Stimulated activated CD4-positive, alpha-beta T cell treated with anti-CD3 and anti-CD28 coated beads, Interleukin-15, amount 100 ng/mL, for 24 hours (primary cell): ENCODE measurements at regions not wholly inside any gene's neighbourhood (a gene's known extent, or its start where the extent isn't known, plus 50 kb on each side); places are given as distances from the start of the nearest gene placed in this dataset.
"Not testable (repeated sequence)": the region's sequence is repeated elsewhere in the genome, so short reads cannot be mapped to it uniquely, and the experiment has no call there.

Experiments
- DNase-seq: peaks from one replicate; pipeline ENCODE4 v3.0.0-alpha.2; 2020

- peak; percentile 68 for DNase-seq
Measured at GRCh38 chrX:121308276-121308805, 260.9 kb downstream of the GLUD2 start.

GRCh38 chrX:121310820-121311219 is 263.4 kb downstream of the GLUD2 start:
- no peak for DNase-seq

DNA sequence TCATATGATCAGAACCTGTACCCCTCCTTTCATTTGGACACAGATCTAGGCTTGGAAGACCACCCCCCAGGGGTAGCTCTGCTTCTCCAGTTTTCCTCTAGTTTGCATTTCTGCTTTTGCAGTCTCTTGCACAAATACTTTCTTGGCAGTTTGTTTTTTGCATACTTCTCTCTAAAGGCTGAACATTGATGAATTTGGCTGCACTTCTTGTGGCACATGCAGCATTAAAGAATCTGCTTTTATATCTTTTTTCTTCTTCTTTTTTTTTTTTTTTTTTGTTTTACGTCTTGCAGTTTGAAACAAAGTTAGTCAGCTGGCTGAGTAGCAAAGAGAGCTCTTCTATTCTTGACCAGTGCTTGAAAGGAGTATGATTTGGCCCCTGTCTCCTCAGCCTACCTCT is 273.0 kb downstream of the GLUD2 start:
- DNase-seq = no peak

- peak; percentile 6 for DNase-seq
Measured at GRCh38 chrX:121322159-121322558, 274.7 kb downstream of the GLUD2 start.

DNA sequence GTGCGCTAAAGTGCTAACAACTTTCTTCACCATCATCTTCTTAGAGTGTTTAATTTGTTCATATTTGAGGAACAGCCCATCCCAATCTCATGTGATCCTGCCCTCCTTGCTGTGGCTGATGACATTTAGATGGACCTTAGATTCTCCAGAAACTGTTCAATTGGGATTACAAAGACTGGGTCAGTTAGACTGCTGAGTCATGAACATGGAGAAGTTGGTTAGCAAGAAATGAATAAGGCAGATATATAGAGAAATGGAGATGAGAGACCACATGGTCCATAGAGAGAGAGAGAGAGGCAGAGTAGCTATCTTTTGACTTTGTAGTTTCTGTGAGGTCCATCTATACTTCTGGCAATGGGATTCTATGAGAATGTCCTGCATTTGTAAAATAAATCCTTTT is 275.9 kb downstream of the GLUD2 start:
- DNase-seq = no peak

- no peak for DNase-seq
Measured at GRCh38 chrX:121333942-121334341, 286.5 kb downstream of the GLUD2 start.

DNA sequence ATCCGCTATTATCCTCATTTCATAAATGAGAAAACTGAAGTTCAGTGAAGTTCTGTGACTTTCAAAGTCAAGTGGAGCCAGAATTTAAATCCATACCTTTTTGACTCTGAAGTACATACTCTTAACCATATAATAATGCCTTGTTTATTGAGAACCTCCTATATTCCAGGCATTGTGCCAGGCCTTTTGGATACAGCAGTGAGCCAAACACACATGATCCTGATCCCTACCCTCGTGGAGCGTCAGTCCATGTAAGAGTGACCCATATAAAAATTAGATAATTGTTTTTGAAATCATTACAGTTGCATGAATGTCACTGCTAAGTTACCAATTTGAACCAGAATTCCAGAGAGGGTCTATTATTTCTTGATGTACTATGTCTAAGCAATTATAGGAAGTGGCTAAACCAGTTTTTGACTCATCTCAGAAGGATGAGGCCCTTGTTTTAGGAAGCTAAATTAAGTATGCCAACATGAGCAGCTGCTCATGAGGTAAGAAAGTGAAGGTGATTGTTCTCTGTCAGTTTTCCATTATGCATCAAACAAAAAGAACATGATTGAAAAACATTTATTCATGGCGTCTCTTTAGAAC is 289.5 kb downstream of the GLUD2 start:
- no peak for DNase-seq

DNA sequence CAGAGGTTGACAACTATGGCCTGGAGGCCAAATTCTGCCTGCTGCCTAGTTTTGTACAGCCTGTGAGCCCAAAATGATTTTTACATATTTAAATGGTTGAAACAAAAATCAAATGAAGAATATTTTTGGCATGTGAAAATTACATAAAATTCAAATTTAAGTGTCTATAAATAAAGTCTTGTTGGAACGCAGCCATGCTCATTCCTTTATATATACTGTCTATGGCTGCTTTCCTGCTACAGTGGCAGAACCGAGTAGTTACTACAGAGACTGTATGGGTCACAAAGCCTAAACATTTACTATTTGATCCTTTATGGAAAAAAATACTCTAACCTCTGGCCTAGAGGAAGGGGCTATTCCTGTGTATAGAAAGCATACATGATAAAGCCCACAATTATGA is 290.4 kb downstream of the GLUD2 start:
- no peak for DNase-seq

- no peak for DNase-seq
Measured at GRCh38 chrX:121349263-121349662, 301.9 kb downstream of the GLUD2 start.

DNA sequence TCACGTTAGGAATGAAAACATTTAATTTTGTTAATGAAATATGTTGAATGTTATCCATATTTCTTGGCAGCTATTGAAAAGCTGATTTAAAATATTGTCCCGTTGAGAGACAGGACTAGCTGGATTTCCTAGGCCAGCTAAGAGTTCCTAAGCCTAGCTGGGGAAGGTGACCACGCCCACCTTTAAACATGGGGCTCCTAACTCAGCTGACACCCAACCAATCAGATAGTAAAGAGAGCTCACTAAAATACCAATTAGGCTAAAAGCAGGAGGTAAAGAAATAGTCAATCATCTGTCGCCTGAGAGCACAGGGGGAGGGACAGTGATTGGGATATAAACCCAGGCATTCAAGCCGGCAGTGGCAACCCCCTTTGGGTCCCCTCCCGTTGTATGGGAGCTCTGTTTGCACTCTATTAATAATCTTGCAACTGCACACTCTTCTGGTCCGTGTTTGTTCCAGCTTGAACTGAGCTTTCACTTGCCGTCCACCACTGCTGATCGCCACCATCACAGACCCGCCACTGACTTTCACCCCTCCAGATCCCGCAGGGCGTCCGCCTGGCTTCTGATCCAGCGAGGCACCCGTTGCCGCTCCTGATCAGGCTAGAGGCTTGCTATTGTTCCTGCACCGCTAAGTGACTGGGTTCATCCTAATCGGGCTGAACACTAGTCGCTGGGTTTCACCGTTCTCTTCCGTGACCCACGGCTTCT is 308.9 kb downstream of the GLUD2 start:
- DNase-seq = no peak

DNA sequence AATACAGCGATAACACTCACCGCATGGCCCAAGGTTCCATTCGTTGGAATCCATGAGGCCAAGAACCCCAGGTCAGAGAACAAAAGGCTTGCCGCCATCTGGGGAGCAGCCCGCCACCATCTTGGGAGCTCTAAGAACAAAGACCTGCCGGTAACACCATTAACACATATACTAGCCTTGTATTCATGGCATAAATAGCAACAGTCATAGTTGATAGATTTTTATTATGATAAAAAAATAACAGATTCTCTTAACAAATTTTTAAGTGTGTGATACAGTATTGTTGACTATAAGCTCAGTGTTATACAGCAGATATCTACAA is 309.4 kb downstream of the GLUD2 start:
- no peak for DNase-seq

- DNase-seq = no peak
Measured at GRCh38 chrX:121360280-121360679, 312.9 kb downstream of the GLUD2 start.

DNA sequence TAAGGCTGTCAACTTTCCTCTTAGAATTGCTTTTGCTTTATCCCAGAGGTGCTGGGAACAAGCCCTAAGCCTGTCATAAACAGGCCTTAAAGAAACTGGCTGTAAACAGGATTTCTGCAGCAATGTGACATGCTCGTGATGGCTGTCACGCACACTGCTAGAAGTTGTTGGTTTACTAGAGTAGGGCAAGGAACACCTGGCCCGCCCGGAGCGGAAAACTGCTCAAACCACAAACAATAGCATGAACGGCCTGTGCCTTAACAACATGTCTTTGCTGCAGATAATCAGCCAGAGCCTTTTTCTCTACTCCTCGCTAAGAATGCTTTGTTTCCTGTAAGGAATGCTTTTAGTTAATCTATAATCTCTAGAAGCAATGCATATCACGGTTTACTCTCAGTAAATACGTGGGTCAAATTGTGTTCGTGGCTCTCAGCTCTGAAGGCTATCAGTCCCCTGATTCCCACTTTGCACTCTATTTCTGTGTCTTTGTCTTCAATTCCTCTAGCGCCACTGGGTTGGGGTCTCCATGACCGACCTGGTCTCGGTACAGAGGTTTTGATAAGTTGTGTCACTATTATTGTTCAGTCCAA is 318.3 kb downstream of the GLUD2 start:
- DNase-seq = no peak

GRCh38 chrX:121374471-121374870 is 327.1 kb downstream of the GLUD2 start:
- DNase-seq = no peak

- DNase-seq = not testable (repeated sequence)
Measured at GRCh38 chrX:121381915-121382314, 334.5 kb downstream of the GLUD2 start.

DNA sequence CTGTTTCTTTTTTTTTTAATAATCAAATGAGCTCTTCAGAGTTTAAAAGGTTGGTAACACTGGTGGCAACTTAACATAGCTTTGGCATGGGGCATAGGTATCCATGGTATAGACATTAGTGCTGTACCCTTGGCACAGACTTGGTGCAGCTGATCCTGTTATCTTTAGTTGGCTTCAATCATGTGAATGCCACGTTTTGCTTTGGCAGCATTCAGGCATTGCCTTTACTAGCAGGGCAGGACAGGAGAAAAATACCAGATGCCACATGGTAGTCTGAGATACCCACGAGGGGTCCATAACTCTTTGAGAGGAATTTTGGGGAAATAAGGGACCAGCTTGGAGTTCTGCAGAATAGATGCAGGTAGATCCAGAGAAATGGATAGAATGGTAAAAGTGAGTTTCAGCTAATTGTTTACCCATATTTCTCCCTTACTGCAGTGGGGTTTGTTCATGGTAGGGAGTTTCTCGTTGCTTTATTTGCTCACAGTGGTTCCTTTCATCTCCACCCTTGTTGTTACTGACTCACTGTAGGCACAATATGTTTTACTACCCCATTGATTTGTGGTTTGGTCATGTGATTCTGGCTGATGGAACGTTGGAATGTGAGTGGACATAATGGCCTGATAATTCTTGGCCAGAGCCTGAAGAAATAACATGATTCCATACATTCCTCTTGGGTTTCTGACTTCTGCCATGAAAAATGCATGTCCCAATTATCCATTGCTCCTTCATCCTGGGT is 342.7 kb downstream of the GLUD2 start:
- no peak for DNase-seq

DNA sequence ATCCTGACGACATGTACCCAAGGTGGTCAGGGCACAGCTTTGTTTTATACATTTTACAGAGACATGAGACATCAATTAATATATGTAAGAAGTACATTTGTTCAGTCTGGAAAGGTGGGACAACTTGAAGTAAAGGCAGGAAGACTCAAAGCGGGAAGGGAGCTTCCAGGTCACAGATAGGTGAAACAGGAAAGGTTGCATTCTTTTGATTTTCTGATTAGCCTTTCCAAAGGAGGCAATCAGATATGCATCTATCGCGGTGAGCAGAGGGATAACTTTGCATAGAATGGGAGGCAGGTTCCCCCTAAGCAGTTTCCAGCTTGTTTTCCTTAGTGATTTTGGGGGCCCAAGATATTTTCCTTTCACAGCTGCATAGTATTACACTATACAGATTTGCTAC is 358.4 kb downstream of the GLUD2 start:
- DNase-seq = no peak

DNA sequence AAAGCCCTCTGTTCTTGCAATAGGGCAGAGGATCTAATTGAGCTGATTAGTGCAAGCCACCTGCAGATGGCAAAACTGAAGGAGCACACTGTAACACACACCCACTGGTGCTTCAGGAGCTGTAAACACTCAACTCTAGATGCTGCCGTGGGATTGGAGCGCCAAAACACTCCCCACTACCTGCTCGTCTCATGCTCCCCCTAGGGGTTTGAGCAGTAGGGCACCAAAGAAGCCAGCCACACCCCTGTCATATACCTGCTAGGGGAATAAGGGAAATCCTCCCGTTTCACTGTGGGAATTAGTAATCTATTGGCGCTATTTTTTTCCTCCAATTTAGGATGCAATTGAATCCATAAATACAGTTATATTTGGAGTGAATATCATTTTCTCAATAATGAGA is 360.2 kb downstream of the GLUD2 start:
- no peak for DNase-seq

DNA sequence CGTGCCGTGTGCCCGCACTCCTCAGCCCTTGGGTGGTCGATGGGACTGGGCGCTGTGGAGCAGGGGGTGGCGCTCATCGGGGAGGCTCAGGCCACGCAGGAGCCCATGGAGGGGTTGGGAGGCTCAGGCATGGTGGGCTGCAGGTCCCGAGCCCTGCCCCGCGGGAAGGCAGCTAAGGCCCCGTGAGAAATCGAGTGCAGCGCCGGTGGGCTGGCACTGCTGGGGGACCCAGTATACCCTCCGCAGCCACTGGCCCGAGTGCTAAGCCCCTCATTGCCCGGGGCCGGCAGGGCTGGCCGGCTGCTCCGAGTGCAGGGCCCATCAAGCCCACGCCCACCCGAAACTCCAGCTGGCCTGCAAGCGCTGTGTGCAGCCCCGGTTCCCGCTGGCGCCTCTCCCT is 384.1 kb downstream of the GLUD2 start:
- DNase-seq = not testable (repeated sequence)

- DNase-seq = no peak
Measured at GRCh38 chrX:121433289-121433688, 385.9 kb downstream of the GLUD2 start.

- not testable (repeated sequence) for DNase-seq
Measured at GRCh38 chrX:121437666-121438065, 390.3 kb downstream of the GLUD2 start.

DNA sequence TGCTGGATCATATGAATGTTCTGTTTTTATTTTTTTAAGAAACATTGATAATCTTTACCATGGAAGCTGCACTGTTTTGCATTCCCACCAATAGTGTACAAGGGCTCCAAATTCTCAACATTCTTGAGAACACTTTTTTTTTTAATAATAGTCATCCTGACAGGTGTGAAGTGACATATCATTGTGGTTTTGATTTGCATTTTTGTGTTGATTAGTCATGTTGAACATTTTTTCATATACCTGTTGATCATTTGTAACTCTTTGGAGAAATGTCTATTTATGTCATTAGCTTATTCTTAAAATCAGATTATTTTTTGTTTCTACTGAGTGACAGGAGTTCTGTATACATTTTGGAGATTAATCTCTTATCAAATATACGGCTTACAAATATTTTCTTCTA is 408.5 kb downstream of the GLUD2 start:
- DNase-seq = no peak

- no peak for DNase-seq
Measured at GRCh38 chrX:121456315-121456714, 408.9 kb downstream of the GLUD2 start.

DNA sequence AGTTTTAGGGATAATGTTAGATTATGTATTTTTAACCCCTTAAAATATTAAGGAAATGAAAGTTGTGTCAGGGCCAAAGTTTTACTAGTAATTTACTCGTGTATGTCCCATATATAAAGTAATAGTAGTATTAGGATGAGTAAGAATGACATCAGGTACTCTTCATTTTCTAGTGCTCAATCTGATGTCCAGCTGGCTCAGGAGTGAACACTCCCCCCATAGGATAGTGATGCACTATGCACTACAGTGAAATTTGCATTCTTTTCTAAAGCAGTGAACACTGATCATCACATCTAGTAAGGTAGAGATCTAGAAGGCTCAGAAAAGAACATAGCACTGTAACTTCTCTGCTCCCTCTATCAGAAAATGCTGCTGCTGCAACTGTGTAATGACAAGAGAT is 409.7 kb downstream of the GLUD2 start:
- no peak for DNase-seq
